ENCODE measurements at regions not wholly inside any gene's neighbourhood (a gene's known extent, or its start where the extent isn't known, plus 50 kb on each side); places are given as distances from the start of the nearest gene placed in this dataset.

DNA sequence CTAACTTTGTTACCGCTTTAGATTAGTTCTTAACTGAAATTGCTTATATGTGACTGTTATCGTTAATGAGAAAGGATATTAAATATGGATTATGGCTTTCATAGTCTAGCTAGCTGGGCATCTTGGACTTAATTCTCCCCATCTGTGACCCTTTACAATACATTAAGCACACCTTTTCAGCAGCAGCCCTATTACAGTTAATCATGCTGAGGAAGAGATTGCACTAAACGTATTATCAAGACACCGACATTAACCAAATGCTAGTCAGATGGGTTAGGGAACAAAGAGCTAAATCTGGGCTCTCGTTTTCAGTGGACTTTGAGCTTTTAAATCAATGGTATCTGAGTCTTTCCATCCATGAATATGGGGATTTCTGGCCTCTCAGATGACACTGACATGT is 447.5 kb upstream of the DCN start:
- DNase-seq (ENCODE audit: low read depth, low spot score), result no peak

- DNase-seq (ENCODE audit: low read depth, low spot score), result no peak
Observed at GRCh38 chr12:91629440-91629839, 446.8 kb upstream of the DCN start.

DNA sequence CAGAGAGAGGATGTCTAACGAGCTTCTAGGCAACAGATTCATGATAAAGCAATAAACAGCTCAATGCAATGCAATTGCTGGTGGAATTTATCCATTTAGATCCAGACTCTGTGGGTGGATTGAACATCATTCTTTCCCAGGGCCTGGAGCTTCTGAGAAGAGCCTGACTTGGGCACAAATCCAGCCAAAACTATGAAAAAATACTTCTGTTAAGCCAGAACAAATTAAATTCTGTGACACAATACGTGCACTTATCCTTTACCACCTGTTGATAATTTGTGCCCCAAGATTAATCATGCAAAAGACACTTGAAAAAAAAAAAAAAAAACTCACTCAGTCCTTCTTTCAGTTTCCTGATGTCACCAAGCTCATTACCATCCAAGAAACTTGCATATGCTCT is 446.0 kb upstream of the DCN start:
- no peak for DNase-seq (ENCODE audit: low read depth, low spot score)

- no peak for DNase-seq (ENCODE audit: low read depth, low spot score)
Observed at GRCh38 chr12:91627225-91627624, 444.6 kb upstream of the DCN start.

DNA sequence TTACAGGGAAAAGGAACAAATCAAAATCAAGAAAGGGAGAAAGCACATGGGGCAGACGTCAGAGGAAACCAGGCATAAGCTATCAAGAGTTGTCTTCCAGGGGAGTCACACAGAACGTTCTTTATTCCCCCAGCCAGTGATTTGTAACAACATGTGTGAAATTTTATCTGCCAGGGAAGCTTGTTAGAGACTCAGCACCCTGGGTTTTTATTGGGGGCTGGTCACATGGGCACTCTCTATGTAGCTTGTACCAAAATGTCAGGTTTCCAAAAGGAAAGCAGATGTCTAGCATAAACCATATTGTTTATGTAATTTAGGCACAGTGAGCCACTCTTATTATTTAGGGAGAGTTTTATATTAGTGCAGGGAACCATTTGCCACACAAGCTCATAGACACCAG is 440.4 kb upstream of the DCN start:
- DNase-seq (ENCODE audit: low read depth, low spot score), result no peak

GRCh38 chr12:91622037-91622436 is 439.4 kb upstream of the DCN start:
- no peak for DNase-seq (ENCODE audit: low read depth, low spot score)

DNA sequence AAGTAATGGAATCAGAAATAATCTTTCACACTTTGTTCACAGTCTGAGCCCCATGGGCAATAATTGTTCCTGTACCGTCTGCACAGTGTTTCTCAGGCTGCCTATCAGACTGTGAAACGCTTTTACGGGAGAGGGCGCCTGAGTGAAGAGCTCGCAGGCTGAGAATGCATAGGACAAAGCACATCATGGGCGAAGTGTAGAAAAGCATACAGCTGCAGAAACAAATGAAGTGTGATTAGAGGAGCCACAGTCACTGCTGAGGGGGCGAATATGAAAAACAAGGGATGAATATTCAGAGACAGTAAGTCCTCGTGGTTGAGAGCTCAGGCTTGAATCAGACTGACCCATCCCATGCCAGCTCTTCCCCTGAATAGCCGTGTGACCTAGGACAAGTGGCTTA is 438.4 kb upstream of the DCN start:
- no peak for DNase-seq (ENCODE audit: low read depth, low spot score)

GRCh38 chr12:91620422-91620821 is 437.8 kb upstream of the DCN start:
- DNase-seq (ENCODE audit: low read depth, low spot score), result no peak

GRCh38 chr12:91618281-91618680 is 435.7 kb upstream of the DCN start:
- no peak for DNase-seq (ENCODE audit: low read depth, low spot score)

- DNase-seq (ENCODE audit: low read depth, low spot score), result no peak
Observed at GRCh38 chr12:91617818-91618217, 435.2 kb upstream of the DCN start.

DNA sequence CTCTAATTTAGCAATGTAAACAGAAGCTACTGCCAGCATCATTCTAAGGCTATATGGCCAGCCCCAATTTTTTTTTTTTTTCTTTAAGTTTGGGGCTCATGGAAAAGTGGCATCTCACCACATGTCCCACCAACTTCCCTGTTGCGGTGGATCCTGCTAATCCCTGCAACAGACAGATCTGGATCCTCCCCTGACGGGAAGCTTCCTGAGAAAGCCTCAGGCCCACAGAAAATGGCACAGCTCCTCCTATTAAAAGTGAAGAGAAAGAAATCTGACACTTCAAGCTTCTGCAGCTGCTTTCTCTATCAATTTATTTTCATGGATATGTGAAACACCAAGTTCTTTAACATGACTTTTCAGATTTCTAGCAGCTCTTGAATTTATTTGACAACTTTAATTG is 433.8 kb upstream of the DCN start:
- no peak for DNase-seq (ENCODE audit: low read depth, low spot score)

DNA sequence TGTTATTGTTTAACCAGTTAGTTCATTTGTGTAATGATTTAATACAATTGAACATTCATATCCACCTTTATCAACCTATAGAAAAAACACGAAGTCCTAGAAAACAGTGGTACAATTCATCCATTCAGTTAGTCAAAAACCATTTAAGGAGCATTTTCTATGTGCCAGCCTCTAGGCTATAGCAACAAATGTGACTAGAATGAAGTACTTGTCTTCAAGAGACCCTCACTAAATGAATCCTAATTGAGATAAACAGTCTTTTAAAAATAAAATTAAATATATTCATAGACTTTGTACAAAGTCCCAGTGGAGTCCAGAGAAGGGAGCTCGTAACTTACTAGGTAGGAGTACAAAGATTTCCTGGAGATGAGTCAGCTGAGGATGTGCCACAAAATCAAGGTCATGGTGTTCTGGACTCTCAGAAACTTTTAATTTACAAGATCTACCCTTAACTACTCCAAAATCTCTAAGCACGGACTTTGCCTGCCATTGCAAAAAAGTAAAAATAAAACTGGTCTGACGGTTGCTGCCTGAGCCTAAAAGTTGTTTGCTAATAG is 430.7 kb upstream of the DCN start:
- no peak for DNase-seq (ENCODE audit: low read depth, low spot score)

DNA sequence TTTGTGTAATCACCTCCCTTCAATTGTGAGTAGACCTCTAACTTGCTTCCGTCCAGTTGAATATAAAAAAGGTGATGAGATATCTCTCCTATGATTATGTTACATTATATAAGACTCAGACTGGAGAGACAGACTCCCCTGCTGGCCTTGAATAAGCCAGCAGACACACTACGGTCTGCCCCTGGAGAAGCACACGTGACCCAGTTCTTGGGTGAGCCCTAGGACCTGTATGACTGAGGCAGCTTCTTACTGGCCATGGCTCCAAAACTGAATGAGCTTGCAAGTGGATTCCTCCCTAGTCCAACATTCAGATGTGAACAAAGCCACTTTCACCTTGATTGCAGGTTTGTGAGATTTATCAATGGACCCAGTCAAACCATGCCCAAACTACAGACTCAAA is 427.9 kb upstream of the DCN start:
- no peak for DNase-seq (ENCODE audit: low read depth, low spot score)

DNA sequence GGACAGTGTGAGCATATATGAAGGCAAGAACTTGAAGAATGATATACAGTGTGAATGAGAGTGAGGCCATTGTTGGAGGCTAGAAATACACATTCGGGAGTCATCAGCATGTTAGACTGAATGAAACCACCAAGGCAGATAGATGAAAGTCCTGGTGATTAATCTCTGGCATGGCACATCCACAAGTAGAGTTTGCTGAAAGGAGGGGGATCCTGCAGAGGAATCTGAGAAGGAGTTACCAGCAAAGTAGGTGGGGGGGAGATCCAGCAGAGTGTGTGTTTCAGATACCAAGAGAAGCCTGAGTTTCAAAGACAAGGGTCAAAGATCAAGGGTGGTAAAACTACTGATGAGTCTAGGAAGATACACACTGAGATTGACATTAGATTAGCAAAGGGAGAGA is 426.7 kb upstream of the DCN start:
- DNase-seq (ENCODE audit: low read depth, low spot score), result no peak

GRCh38 chr12:91608542-91608941 is 425.9 kb upstream of the DCN start:
- no peak for DNase-seq (ENCODE audit: low read depth, low spot score)

DNA sequence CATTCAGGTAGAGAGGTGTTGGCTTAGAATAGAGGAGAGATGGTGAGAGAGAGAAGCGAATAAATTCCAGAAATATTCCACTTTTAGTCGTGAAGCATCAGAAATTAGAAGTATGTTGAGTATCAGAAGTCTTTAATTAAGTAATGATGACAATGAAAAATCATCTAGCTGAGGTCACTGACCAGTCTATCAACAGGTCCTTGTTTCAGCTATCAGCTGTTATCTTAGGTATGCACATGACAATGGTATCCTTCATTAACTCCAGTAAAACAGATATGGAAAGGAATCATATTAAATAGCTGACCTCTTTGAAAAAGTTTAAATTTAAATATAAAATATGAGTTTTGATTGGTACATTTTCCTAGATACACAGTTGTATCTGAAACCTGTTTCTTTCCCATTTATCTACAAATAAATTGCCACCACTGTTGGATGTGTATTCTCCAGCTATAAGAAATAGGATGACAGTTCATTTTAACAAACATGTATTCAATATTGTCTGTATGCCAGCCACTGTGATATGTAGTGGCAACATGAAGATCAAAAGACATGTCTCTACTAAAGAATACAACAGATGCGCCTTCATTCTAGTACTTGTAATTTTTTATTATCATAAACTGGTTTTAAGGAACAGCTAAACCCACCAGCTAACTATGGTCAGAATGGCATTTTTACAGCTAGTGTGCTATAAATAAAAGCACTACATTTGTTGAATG is 424.2 kb upstream of the DCN start:
- DNase-seq (ENCODE audit: low read depth, low spot score), result no peak

- DNase-seq (ENCODE audit: low read depth, low spot score), result no peak
Observed at GRCh38 chr12:91604897-91605296, 422.3 kb upstream of the DCN start.

GRCh38 chr12:91603060-91603459 is 420.4 kb upstream of the DCN start:
- DNase-seq (ENCODE audit: low read depth, low spot score), result no peak

DNA sequence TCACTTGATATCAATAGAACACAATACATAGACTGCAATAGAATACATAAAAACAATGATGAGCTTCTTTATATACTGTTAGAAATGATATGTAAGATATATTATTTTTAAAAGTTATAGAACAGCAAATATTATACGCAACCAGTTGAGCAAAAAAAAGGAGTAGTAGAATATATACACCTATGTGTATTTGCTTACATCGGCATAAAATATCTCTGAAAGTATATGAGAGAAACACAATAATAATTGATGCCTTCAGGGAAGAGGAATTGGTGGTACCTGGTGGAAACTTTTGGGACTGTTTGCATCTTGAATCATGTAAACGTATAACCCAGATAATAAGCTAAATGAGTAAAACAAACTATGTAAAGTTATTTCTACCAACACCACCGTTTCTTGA is 418.4 kb upstream of the DCN start:
- DNase-seq (ENCODE audit: low read depth, low spot score), result no peak

DNA sequence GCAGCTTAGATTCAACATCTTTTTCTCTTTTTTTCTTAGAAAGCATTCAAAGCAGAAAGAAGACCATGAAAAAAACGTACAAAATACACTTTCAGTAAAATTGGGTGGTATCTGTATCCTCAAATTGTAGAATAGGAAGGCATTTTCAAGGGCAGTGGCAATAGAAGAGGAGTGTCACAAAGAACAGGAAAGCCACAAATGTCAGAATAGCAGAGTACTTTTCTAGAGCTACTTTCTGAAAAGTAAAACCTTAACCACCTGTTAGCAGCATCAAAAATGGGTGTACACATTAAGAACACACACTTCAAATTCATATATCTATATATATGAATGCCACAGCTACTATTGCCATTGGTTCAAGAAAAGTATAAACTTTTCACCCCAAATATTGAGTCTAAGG is 412.1 kb upstream of the DCN start:
- DNase-seq (ENCODE audit: low read depth, low spot score), result no peak

DNA sequence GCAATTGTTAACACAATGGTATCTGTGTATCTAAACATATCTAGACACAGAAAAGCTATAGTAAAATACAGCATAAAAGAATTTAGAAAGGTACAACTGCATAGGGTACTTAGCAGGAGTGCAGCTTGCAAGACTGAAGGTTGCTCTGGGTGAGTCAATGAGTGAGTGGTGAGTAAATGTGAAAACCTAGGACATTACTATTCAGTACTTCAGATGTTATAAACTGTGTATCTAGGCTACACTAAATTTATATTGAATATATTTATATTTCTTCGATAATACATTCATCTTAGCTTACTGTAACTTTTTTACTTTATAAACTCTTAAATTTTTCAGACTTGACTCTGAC is 409.0 kb upstream of the DCN start:
- no peak for DNase-seq (ENCODE audit: low read depth, low spot score)

- DNase-seq (ENCODE audit: low read depth, low spot score), result no peak
Observed at GRCh38 chr12:91590966-91591638, 408.5 kb upstream of the DCN start.

- DNase-seq (ENCODE audit: low read depth, low spot score), result no peak
Observed at GRCh38 chr12:91588874-91589454, 406.3 kb upstream of the DCN start.
